Loucy (cell line): ENCODE measurements at regions not wholly inside any gene's neighbourhood (a gene's known extent, or its start where the extent isn't known, plus 50 kb on each side); places are given as distances from the start of the nearest gene placed in this dataset.

ENCODE experiments used
- CTCF ChIP-seq: fragments of 200-600 bp; sonication (generic); conservative IDR thresholded peaks from 2 replicates; pipeline ENCODE4 v1.5.1; 2014; ENCODE audit warnings: mild to moderate bottlenecking, antibody characterized with exemption, low read length
- EZH2phosphoT487 ChIP-seq: fragments of 200-600 bp; IDR thresholded peaks from 2 replicates; pipeline ENCODE4 v1.6.1; 2018; ENCODE audit warnings: antibody characterized with exemption, mild to moderate bottlenecking, moderate library complexity, borderline replicate concordance

GRCh38 chr4:38415682-38416081, 248.3 kb upstream of the KLF3 start:
- TF ChIP-seq CTCF (no peak), EZH2phosphoT487 (no peak)
